ENCODE measurements at regions not wholly inside any gene's neighbourhood (a gene's known extent, or its start where the extent isn't known, plus 50 kb on each side); places are given as distances from the start of the nearest gene placed in this dataset.

DNA sequence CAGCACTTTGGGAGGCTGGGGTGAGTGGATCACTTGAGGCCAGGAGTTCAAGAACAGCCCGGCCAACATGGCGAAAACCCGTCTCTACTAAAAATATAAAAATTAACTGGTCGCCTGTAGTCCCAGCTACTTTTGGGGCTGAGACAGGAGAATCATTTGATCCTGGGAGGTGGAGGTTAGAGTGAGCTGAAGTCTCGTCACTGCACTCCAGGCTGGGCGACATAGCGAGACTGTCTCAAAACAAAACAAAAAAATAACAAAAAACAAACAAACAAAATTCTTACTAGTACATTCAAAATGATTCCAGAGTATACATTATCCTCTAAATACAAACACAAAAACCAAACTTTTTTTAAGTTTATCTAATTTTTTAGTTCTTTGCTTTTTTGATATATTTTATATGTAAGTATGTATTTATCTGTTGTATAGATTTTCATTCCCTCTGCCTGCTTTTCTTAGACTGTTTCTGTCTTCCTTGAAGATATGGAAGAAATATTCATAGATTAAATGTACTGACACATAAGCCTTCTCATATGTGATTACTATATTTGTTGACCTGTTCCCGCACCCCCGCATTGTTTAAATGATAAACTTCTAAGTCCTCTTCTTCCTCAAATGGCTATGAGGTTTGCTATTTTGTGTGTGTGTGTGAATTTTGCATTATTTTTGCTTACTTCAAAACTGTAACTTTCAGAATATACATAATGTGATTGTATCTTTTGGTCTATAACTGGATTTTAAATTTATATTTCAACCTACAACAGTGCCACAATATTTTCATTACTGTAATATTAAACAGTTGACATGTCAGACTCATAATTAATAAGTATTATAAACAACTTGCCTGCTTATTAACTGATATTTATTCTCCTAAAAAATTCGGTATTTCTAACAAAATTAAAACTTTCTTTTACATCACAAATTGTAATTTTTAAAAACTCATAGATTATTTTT, 1674.1 kb upstream of the B3GALT2 start:
- TF ChIP-seq, protein P1, sequence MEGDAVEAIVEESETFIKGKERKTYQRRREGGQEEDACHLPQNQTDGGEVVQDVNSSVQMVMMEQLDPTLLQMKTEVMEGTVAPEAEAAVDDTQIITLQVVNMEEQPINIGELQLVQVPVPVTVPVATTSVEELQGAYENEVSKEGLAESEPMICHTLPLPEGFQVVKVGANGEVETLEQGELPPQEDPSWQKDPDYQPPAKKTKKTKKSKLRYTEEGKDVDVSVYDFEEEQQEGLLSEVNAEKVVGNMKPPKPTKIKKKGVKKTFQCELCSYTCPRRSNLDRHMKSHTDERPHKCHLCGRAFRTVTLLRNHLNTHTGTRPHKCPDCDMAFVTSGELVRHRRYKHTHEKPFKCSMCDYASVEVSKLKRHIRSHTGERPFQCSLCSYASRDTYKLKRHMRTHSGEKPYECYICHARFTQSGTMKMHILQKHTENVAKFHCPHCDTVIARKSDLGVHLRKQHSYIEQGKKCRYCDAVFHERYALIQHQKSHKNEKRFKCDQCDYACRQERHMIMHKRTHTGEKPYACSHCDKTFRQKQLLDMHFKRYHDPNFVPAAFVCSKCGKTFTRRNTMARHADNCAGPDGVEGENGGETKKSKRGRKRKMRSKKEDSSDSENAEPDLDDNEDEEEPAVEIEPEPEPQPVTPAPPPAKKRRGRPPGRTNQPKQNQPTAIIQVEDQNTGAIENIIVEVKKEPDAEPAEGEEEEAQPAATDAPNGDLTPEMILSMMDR (IDR thresholded peaks at IDR 0.05; ENCODE audit: low read depth, low read length, poor library complexity, severe bottlenecking), result no peak
- TF ChIP-seq EZH2phosphoT487 (IDR thresholded peaks at IDR 0.05; ENCODE audit: borderline replicate concordance, low read length), result no peak
